IMR-90 (cell line): ENCODE measurements at regions not wholly inside any gene's neighbourhood (a gene's known extent, or its start where the extent isn't known, plus 50 kb on each side); places are given as distances from the start of the nearest gene placed in this dataset.

Experiments used
- ATAC-seq: fragments of 200-7000 bp; cut with Tn5 transposase; 2 replicates; pipeline ENCODE4 v1.9.1; 2020; ENCODE audit warnings: low read depth, mild to moderate bottlenecking, moderate library complexity
- BruUV-seq: library from RNA; stranded (reverse); fragments of 400-500 nt; replicated peaks from 2 replicates; lab custom pipeline; 2021; lab: Mats Ljungman, UMichigan
- CTCF ChIA-PET: fragments of 300-600 bp; formaldehyde crosslinking; extraction: SDS; loops from one replicate; lab custom pipeline; 2021; ENCODE audit warnings: antibody characterized with exemption; lab: Yijun Ruan, JAX
- POLR2A ChIA-PET: fragments of 300-600 bp; sonication (Branson Sonifier 250); formaldehyde crosslinking; loops from one replicate; lab custom pipeline; 2022; ENCODE audit warnings: antibody characterized with exemption; ENCODE audit not compliant: unreplicated experiment; lab: Charles Lee
- DNase-seq: peaks from one replicate; pipeline ENCODE4 v3.0.0; 2013
- H2AFZ ChIP-seq: replicated peaks from 2 replicates; pipeline ENCODE3; 2013; ENCODE audit warnings: low read length, mild to moderate bottlenecking; ENCODE audit not compliant: poor library complexity
- H2AK5ac ChIP-seq: 2 replicates; pipeline ENCODE4 v1.6.1; 2013; ENCODE audit warnings: low read depth, low read length, inconsistent platforms
- H2AK9ac ChIP-seq: replicated peaks from 2 replicates; pipeline ENCODE3; 2013; ENCODE audit warnings: mild to moderate bottlenecking, low read depth, low read length, moderate library complexity; ENCODE audit not compliant: poor library complexity
- H2BK120ac ChIP-seq: 2 replicates; pipeline ENCODE4 v1.6.1; 2013; ENCODE audit warnings: low read depth, low read length, inconsistent platforms
- H2BK15ac ChIP-seq: 3 replicates; pipeline ENCODE4 v1.6.1; 2013; ENCODE audit warnings: low read depth, low read length, inconsistent platforms
- H2BK20ac ChIP-seq: 2 replicates; pipeline ENCODE4 v1.6.1; 2013; ENCODE audit warnings: low read depth, mild to moderate bottlenecking, inconsistent platforms, low read length, moderate library complexity
- H2BK5ac ChIP-seq: 2 replicates; pipeline ENCODE4 v1.6.1; 2013; ENCODE audit warnings: mild to moderate bottlenecking, low read depth, low read length, inconsistent platforms; ENCODE audit not compliant: poor library complexity, severe bottlenecking
- H3K14ac ChIP-seq: replicated peaks from 2 replicates; pipeline ENCODE4 v1.6.1; 2013; ENCODE audit warnings: low read depth, low read length, inconsistent platforms
- H3K18ac ChIP-seq: 2 replicates; pipeline ENCODE4 v1.6.1; 2013; ENCODE audit warnings: low read depth, low read length, control low read depth
- H3K23ac ChIP-seq: 2 replicates; pipeline ENCODE4 v1.6.1; 2013; ENCODE audit warnings: low read depth, low read length, inconsistent platforms
- H3K27ac ChIP-seq: 2 replicates; pipeline ENCODE4 v1.5.1; 2013; ENCODE audit warnings: mild to moderate bottlenecking, control low read depth, low read length; ENCODE audit not compliant: insufficient read depth
- H3K27me3 ChIP-seq: 2 replicates; pipeline ENCODE4 v1.6.1; 2013; ENCODE audit warnings: low read length; ENCODE audit not compliant: control insufficient read depth, insufficient read depth
- H3K36me3 ChIP-seq: 2 replicates; pipeline ENCODE4 v1.6.1; 2013; ENCODE audit warnings: low read length, mixed read lengths; ENCODE audit not compliant: control insufficient read depth, insufficient read depth
- H3K4ac ChIP-seq: 2 replicates; pipeline ENCODE4 v1.6.1; 2013; ENCODE audit warnings: low read depth, low read length, inconsistent platforms
- H3K4me1 ChIP-seq: 2 replicates; pipeline ENCODE4 v1.6.1; 2013; ENCODE audit warnings: low read length, mixed read lengths; ENCODE audit not compliant: control insufficient read depth, insufficient read depth
- H3K4me2 ChIP-seq: 2 replicates; pipeline ENCODE4 v1.6.1; 2013; ENCODE audit warnings: low read depth, mild to moderate bottlenecking, control low read depth, low read length, moderate library complexity
- H3K4me3 ChIP-seq: 2 replicates; pipeline ENCODE4 v1.5.1; 2013; ENCODE audit warnings: low read depth, mild to moderate bottlenecking, control low read depth, low read length, moderate library complexity; ENCODE audit not compliant: insufficient read depth
- H3K56ac ChIP-seq: 2 replicates; pipeline ENCODE4 v1.6.1; 2013; ENCODE audit warnings: low read length, inconsistent platforms; ENCODE audit not compliant: insufficient read depth; ENCODE audit errors: extremely low read depth
- H3K79me1 ChIP-seq, 2 experiments: 2 replicates each; pipeline ENCODE4 v1.6.1; 2013; ENCODE audit warnings: low read length in 2 of 2, inconsistent platforms in 1 of 2, low read depth in 1 of 2
- H3K9ac ChIP-seq: 2 replicates; pipeline ENCODE4 v1.6.1; 2013; ENCODE audit warnings: low read depth, low read length, control low read depth
- H3K9me1 ChIP-seq: 2 replicates; pipeline ENCODE4 v1.6.1; 2013; ENCODE audit warnings: low read length, inconsistent platforms; ENCODE audit not compliant: insufficient read depth
- H3K9me3 ChIP-seq: 2 replicates; pipeline ENCODE4 v1.6.1; 2013; ENCODE audit warnings: low read length; ENCODE audit not compliant: control insufficient read depth, insufficient read depth
- H4K20me1 ChIP-seq: 2 replicates; pipeline ENCODE4 v1.6.1; 2013; ENCODE audit warnings: low read length, inconsistent platforms; ENCODE audit not compliant: insufficient read depth
- H4K5ac ChIP-seq: 2 replicates; pipeline ENCODE4 v1.6.1; 2013; ENCODE audit warnings: mild to moderate bottlenecking, low read depth, low read length, control low read depth
- H4K8ac ChIP-seq, 2 experiments: 2 replicates each; pipeline ENCODE4 v1.6.1; 2013; ENCODE audit warnings: low read depth in 2 of 2, low read length in 2 of 2, control low read depth in 1 of 2, inconsistent platforms in 1 of 2
- H4K91ac ChIP-seq: 2 replicates; pipeline ENCODE4 v1.6.1; 2013; ENCODE audit warnings: low read depth, low read length, inconsistent platforms; ENCODE audit not compliant: insufficient read depth
- MAFK ChIP-seq: IDR thresholded peaks from 2 replicates; pipeline ENCODE4 v1.6.1; 2012; ENCODE audit warnings: low read depth, low read length, improper control_type of control experiment
- WGBS, 2 experiments: methylation state at CpG; one replicate each; pipeline versions ENCODE4 v1.1.5 to v1.1.7; 2013; ENCODE audit warnings: missing lambda C conversion rate in 2 of 2; ENCODE audit not compliant: insufficient read length in 1 of 2; ENCODE audit errors: extremely low coverage in 2 of 2; 5-methylcytosine and 5-hydroxymethylcytosine counted together
- dilution Hi-C: fragments of 300-500 bp; cut with HindIII; formaldehyde crosslinking; loops from one replicate; pipeline ENCODE4 v1.14.3; 2018; ENCODE audit warnings: low sequenced_read_pairs; ENCODE audit not compliant: unreplicated experiment
- in situ Hi-C: fragments of 300-500 bp; cut with MboI; formaldehyde crosslinking; loops from 3 replicates; pipeline ENCODE4 v1.14.3; 2019; ENCODE audit warnings: low sequenced_read_pairs, inconsistent platforms, mixed read lengths
- intact Hi-C: fragments of 100-400 bp; cut with micrococcal nuclease; formaldehyde crosslinking; loops from 2 replicates; pipeline ENCODE4 v1.10.0; 2022

GRCh38 chr3:35483131-35483530 is 156.2 kb upstream of the ARPP21 start:
- no peak overlapping the region for H2BK5ac ChIP-seq
- H2BK20ac ChIP-seq = no peak overlapping the region
- H2AK5ac ChIP-seq = no peak overlapping the region
- no peak overlapping the region for H3K9ac ChIP-seq
- no peak for TF ChIP-seq MAFK
- ChIA-PET CTCF (no interaction called here), POLR2A (no interaction called here)
- no peak overlapping the region for H4K8ac ChIP-seq
- H3K4ac ChIP-seq = no peak overlapping the region
- no peaks in the 10 kb centered on the region for H3K9me1 ChIP-seq
- H3K14ac ChIP-seq = no peak overlapping the region
- no peak overlapping the region for H3K18ac ChIP-seq
- no peak overlapping the region for H2BK120ac ChIP-seq
- no peaks in the 10 kb centered on the region for H4K20me1 ChIP-seq
- no peaks in the 10 kb centered on the region for H3K4me1 ChIP-seq
- H3K36me3 ChIP-seq = no peaks in the 10 kb centered on the region
- WGBS, 2 experiments = no CpG with 5 or more reads among the region's 3 CpGs
- H3K27me3 ChIP-seq = no peaks in the 10 kb centered on the region
- H2AFZ ChIP-seq = no peak overlapping the region
- no TSS peak for BruUV-seq
- H4K5ac ChIP-seq = no peak overlapping the region
- no peaks in the 10 kb centered on the region for H3K79me1 ChIP-seq
- H4K91ac ChIP-seq = no peak overlapping the region
- in situ Hi-C loops = no loop called here
- DNase-seq = no peak
- ATAC-seq = no peak
- H3K27ac ChIP-seq = no peak overlapping the region
- intact Hi-C loops = no loop called here
- no peak overlapping the region for H3K4me3 ChIP-seq
- peaks cover 3% of the 10 kb centered on the region; the same call in 1 of the 2 replicates for H3K9me3 ChIP-seq
- H2BK15ac ChIP-seq = no peak overlapping the region
- dilution Hi-C loops = no loop called here
- no peak overlapping the region for H3K4me2 ChIP-seq
- H3K56ac ChIP-seq = no peak overlapping the region
- H2AK9ac ChIP-seq = no peak overlapping the region
- no peak overlapping the region for H3K23ac ChIP-seq
